Hepatocyte (in vitro differentiated cells): ENCODE measurements at regions not wholly inside any gene's neighbourhood (a gene's known extent, or its start where the extent isn't known, plus 50 kb on each side); places are given as distances from the start of the nearest gene placed in this dataset.

ENCODE experiments used
- DNase-seq: peaks from one replicate; pipeline ENCODE4 v3.0.0-alpha.2; 2016; ENCODE audit warnings: low spot score
- H2AFZ ChIP-seq: fragments of 200-600 bp; sonication (generic); 2 replicates; pipeline ENCODE4 v1.6.0; 2016; ENCODE audit warnings: antibody characterized with exemption, mild to moderate bottlenecking
- H3K27ac ChIP-seq: fragments of 200-600 bp; sonication (generic); 2 replicates; pipeline ENCODE4 v1.5.1; 2016; ENCODE audit warnings: mild to moderate bottlenecking
- H3K27me3 ChIP-seq: fragments of 200-600 bp; sonication (generic); 2 replicates; pipeline ENCODE4 v1.6.1; 2016
- H3K36me3 ChIP-seq: fragments of 200-600 bp; sonication (generic); replicated peaks from 2 replicates; pipeline ENCODE4 v1.5.1; 2016; ENCODE audit warnings: low read depth; ENCODE audit not compliant: insufficient read depth
- H3K4me1 ChIP-seq: fragments of 200-600 bp; sonication (generic); 2 replicates; pipeline ENCODE4 v1.5.1; 2016; ENCODE audit warnings: mild to moderate bottlenecking, moderate library complexity; ENCODE audit not compliant: insufficient read depth
- H3K4me2 ChIP-seq: fragments of 200-600 bp; sonication (generic); 2 replicates; pipeline ENCODE4 v1.6.0; 2016
- H3K4me3 ChIP-seq: fragments of 200-600 bp; sonication (generic); 2 replicates; pipeline ENCODE4 v1.5.1; 2016; ENCODE audit warnings: mild to moderate bottlenecking
- H3K79me2 ChIP-seq: fragments of 200-600 bp; sonication (generic); 2 replicates; pipeline ENCODE4 v1.6.0; 2017; ENCODE audit warnings: mild to moderate bottlenecking
- H3K9me2 ChIP-seq: fragments of 200-600 bp; sonication (generic); replicated peaks from 2 replicates; pipeline ENCODE4 v1.6.0; 2017; ENCODE audit warnings: mild to moderate bottlenecking; ENCODE audit not compliant: insufficient read depth
- H3K9me3 ChIP-seq: fragments of 200-600 bp; sonication (generic); 2 replicates; pipeline ENCODE4 v1.5.1; 2016; ENCODE audit warnings: low read depth, mild to moderate bottlenecking
- H4K20me1 ChIP-seq: fragments of 200-600 bp; sonication (generic); 2 replicates; pipeline ENCODE4 v1.6.0; 2016; ENCODE audit warnings: mild to moderate bottlenecking; ENCODE audit not compliant: insufficient read depth, poor library complexity, severe bottlenecking
- EZH2 ChIP-seq: fragments of 200-600 bp; sonication (generic); IDR thresholded peaks from 2 replicates; pipeline ENCODE4 v1.6.1; 2016; ENCODE audit warnings: antibody characterized with exemption, mild to moderate bottlenecking, borderline replicate concordance
- EZH2phosphoT487 ChIP-seq: fragments of 200-600 bp; sonication (generic); IDR thresholded peaks from one replicate; pipeline ENCODE4 v1.6.1; 2018; ENCODE audit warnings: antibody characterized with exemption, mild to moderate bottlenecking, low read depth, moderate library complexity; ENCODE audit not compliant: unreplicated experiment, severe bottlenecking
- WGBS: methylation state at CpG from one replicate; pipeline ENCODE4 v1.1.6; 2016; ENCODE audit warnings: low lambda C conversion rate; ENCODE audit errors: missing lambda C conversion rate; 5-methylcytosine and 5-hydroxymethylcytosine counted together
- TF ChIP-seq, protein P1 (sequence below): fragments of 200-600 bp; sonication (generic); IDR thresholded peaks from 2 replicates; pipeline ENCODE4 v1.5.1; 2016; ENCODE audit warnings: antibody characterized with exemption, mild to moderate bottlenecking; ENCODE audit not compliant: poor library complexity

DNA sequence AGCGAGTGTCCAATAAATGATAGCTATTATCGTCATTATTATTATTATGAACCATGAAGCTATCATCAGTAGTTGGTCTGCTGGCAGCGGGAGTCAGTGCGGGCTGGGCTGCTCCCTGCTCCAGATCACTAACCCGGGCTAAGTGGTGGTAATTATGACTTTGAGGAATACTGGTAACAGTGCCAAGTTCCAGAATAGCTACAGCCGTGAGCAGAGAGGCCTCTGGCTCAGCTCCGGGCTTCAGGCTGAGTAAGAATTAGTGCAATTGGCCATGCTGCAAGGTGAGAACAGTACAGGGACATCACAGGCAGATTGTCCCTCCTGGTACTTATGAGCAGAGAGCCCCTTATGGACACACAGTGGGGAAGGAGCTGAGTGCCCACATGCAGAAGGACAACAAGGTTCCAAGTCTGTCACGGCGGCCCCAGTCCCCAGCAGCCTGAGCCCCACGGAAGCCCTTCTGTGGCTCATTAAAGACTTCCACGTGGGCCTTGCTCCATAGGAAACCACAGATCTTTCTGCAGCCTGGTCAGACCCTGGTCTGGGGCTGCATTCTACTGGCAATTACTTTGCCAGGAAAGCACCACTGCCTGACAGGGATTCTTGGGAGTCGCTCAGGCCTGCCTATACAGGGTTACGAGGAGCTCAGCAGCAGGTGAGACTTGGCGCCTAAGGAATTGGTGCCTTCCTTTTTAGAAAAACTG is 235.1 kb downstream of the RRAGC start:
- Histone ChIP-seq H3K27ac (no peak overlapping the region), H3K79me2 (no peaks in the 10 kb centered on the region), H3K9me2 (no peaks in the 10 kb centered on the region), H3K27me3 (peaks cover 7% of the 10 kb centered on the region), H2AFZ (no peak overlapping the region), H3K4me3 (no peak overlapping the region), H3K36me3 (no peaks in the 10 kb centered on the region), H3K4me1 (no peaks in the 10 kb centered on the region), H4K20me1 (no peaks in the 10 kb centered on the region), H3K9me3 (no peaks in the 10 kb centered on the region), H3K4me2 (no peak overlapping the region)
- TF ChIP-seq EZH2phosphoT487 (no peak), EZH2 (no peak)
- TF ChIP-seq, protein P1, sequence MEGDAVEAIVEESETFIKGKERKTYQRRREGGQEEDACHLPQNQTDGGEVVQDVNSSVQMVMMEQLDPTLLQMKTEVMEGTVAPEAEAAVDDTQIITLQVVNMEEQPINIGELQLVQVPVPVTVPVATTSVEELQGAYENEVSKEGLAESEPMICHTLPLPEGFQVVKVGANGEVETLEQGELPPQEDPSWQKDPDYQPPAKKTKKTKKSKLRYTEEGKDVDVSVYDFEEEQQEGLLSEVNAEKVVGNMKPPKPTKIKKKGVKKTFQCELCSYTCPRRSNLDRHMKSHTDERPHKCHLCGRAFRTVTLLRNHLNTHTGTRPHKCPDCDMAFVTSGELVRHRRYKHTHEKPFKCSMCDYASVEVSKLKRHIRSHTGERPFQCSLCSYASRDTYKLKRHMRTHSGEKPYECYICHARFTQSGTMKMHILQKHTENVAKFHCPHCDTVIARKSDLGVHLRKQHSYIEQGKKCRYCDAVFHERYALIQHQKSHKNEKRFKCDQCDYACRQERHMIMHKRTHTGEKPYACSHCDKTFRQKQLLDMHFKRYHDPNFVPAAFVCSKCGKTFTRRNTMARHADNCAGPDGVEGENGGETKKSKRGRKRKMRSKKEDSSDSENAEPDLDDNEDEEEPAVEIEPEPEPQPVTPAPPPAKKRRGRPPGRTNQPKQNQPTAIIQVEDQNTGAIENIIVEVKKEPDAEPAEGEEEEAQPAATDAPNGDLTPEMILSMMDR = no peak
- no peak for DNase-seq
- WGBS = 83% methylated on average over 14 of the region's 14 CpGs

DNA sequence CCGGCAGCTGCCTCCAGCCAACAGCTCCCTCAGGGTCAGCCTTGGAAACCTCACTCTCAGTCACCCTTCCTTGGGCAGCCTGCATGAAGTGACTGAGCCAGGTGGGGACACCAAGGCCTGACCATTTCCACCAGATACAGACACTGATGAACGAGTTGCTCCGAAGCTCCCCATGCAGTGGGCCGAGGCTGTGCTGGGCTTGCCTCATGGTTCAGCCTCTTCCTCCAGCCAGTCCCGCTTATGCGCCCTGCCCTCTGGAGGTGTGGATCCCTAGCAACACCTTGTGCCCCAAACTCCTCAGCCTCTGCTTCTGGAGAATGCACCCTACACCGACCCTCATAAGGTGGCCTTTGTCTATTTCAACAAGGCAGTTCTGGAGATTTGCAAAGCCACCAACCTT is 236.0 kb downstream of the RRAGC start:
- H3K9me3 ChIP-seq = no peaks in the 10 kb centered on the region
- no peak overlapping the region for H2AFZ ChIP-seq
- no peaks in the 10 kb centered on the region for H3K79me2 ChIP-seq
- H4K20me1 ChIP-seq = no peaks in the 10 kb centered on the region
- TF ChIP-seq, protein P1 = no peak
- TF ChIP-seq EZH2phosphoT487 (no peak), EZH2 (no peak)
- H3K4me1 ChIP-seq = no peaks in the 10 kb centered on the region
- H3K4me2 ChIP-seq = no peak overlapping the region
- no peaks in the 10 kb centered on the region for H3K9me2 ChIP-seq
- no peak overlapping the region for H3K4me3 ChIP-seq
- 93% methylated on average over 7 of the region's 7 CpGs for WGBS
- peaks cover 7% of the 10 kb centered on the region for H3K27me3 ChIP-seq
- H3K36me3 ChIP-seq = no peaks in the 10 kb centered on the region
- DNase-seq = no peak
- H3K27ac ChIP-seq = no peak overlapping the region

DNA sequence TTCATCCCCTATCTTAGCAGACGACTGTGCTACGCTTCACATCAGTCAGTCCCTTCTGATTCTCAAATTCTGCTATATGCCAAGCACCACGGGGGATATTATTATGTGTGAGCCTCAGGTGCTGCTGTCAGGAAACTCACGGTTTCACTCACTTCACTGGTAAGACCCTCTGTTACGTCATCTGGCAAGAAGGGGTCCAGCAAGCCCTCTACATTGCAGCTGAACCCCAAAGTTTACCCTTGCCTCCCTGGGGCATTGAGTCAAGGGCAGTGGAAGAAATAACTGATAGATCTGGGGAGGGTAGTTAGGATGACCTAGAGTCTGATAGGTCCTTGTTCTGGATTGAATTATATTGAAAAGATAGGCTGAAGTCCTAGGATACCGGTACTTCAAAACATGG is 237.4 kb downstream of the RRAGC start:
- Histone ChIP-seq H3K9me3 (no peaks in the 10 kb centered on the region), H3K9me2 (no peaks in the 10 kb centered on the region), H3K4me1 (no peaks in the 10 kb centered on the region), H3K36me3 (no peaks in the 10 kb centered on the region), H2AFZ (no peak overlapping the region), H3K4me2 (no peak overlapping the region), H3K27me3 (peaks cover 7% of the 10 kb centered on the region), H4K20me1 (no peaks in the 10 kb centered on the region), H3K4me3 (no peak overlapping the region), H3K27ac (no peak overlapping the region), H3K79me2 (no peaks in the 10 kb centered on the region)
- TF ChIP-seq EZH2phosphoT487 = no peak
- no peak for TF ChIP-seq EZH2
- TF ChIP-seq, protein P1 = no peak
- DNase-seq = no peak
- 84% methylated on average over 6 of the region's 6 CpGs for WGBS
